SW 1271 (cell line): ENCODE measurements at regions not wholly inside any gene's neighbourhood (a gene's known extent, or its start where the extent isn't known, plus 50 kb on each side); places are given as distances from the start of the nearest gene placed in this dataset.
"Not testable (repeated sequence)": the region's sequence is repeated elsewhere in the genome, so short reads cannot be mapped to it uniquely, and the experiment has no call there.

Experiments
- DNase-seq, 2 experiments: peaks; one replicate each; lab custom pipeline; 2025; lab: John Stamatoyannopoulos, UW

DNA sequence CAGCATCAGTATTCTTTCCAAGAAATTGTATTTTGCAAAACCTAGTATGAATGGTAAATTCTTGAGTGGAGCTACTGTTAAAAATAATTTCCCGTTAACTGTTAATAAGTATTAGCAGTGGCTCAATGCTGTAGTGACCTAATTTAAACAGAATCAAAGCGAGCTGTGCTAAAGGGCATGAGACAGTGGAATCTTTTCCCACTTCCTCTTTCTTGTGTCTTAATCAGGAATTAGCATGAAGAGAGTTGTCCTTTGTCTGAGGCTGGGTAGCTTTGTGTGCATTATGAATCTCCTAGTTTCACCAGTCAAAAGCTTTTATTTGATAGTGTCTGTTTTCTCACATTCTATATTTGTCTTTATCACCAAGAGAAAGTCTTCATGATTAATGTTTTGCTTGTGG lies 298.8 kb upstream of the GCFC2 start:
- DNase-seq = no peak

DNA sequence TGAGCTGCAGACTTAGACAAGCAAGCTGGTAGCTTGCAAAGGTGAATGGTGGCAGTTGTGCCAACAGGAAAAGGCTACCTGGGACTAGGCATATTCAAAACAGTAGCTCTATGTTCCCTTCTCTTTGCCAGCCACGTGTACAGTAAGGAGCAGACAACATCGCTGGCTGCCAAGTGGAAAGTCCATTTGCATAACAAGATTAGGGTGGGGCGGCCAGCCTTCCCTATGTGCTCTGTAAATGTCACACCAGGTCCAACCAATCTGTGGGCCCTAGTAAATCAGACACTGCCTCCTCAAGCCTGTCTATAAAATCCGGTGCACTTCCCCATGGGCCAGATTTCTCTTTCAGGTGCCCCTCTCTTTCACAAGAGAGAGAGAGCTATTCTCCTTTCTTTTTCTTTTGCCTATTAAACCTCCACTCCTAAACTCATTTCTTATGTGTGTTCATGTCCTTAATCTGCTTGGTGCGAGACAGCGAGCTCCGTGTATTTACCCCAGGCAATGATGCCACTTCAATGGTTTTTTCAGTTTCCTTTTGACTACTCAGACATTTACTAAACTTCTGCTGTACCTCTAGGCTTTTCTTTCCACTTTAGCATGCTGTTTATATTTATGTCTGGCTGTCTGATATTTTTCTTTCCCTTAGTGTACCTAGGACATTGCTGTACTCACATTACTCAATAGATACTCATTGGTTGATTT lies 297.4 kb upstream of the GCFC2 start:
- DNase-seq = no peak

DNA sequence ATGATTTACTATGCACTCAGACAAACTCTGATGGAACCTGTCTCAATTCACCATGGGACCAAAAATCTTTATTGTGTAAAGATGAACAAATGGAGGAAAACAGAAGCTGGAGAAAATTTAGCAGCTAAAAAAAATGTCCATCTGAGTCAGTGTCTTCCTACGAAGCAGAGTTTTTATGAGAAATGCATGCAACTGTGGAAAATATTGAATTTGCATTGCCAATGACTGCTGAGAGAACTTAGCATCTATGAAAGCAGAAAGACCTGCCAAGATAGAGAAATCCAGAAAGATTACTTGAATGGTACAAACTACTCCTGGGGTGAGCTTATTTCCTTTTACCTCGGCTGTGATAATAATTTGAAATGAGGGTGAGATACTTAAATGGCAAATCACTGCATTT lies 289.7 kb upstream of the GCFC2 start:
- DNase-seq = no peak

DNA sequence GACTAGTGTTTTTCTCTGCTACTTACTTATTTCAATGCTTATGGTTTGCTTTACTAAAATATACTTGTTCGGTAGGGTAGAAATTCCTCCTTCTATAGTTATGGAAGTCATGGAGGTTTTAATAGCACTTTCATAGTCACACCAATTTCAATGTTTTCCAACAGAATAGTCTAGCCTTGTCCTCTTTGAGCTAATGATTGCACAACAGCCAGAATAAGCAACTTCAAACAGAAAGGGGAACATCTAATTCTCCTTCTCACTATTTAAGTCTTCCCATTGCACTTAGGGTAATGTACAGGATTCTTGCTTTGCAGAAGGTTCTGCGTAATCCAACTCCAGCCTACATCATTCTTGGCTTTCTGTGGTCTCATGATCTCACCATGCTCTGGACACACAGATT lies 287.7 kb upstream of the GCFC2 start:
- no peak for DNase-seq

GRCh38 chr2:75994759-75995158 lies 284.0 kb upstream of the GCFC2 start:
- no peak for DNase-seq

DNA sequence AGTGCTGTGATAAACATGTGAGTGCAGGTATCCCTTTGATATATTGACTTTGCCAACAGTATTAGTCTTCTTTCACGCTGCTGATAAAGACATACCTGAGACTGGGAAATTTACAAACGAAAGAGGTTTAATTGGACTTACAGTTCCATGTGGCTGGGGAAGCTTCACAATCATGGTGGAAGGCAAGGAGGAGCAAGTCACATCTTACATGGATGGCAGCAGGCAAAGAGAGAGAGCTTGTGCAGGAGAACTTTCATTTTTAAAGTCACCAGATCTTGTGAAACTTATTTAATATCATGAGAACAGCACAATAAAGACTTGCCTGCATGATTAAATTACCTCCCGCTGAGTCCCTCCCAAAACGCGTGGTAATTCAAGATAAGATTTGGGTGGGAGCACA lies 277.9 kb upstream of the GCFC2 start:
- not testable (repeated sequence) for DNase-seq

- DNase-seq = no peak
Measured at GRCh38 chr2:75986617-75987016, 275.9 kb upstream of the GCFC2 start.

GRCh38 chr2:75982719-75983118 lies 272.0 kb upstream of the GCFC2 start:
- DNase-seq = no peak

- DNase-seq = no peak
Measured at GRCh38 chr2:75964646-75965045, 253.9 kb upstream of the GCFC2 start.

DNA sequence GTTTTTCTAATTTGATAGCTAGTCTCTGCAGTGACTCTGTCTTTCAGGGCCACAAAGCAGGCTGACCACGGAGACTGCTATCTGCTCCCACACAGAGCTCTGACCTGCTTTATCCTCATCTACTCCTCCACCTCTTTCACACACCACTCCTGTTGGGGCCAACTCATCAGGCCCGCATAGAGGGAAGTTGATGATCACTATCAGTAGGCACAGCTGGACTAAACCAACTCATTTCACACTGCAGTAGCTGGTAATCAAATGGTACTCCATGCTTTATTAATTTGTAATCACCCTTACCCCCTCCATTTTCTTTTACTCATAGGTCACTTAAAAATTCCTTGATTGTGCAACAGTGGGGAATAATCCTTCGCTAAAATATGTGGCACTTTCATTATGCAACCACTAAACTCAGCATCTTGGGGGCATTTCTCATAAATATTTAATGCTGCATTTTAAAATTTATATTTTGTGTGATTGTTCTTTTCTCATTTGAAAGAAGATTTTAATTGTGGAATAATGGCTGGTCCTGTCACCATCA lies 249.8 kb upstream of the GCFC2 start:
- no peak for DNase-seq

GRCh38 chr2:75959724-75960471 lies 249.2 kb upstream of the GCFC2 start:
- no peak for DNase-seq

GRCh38 chr2:75954761-75955160 lies 244.0 kb upstream of the GCFC2 start:
- no peak for DNase-seq

DNA sequence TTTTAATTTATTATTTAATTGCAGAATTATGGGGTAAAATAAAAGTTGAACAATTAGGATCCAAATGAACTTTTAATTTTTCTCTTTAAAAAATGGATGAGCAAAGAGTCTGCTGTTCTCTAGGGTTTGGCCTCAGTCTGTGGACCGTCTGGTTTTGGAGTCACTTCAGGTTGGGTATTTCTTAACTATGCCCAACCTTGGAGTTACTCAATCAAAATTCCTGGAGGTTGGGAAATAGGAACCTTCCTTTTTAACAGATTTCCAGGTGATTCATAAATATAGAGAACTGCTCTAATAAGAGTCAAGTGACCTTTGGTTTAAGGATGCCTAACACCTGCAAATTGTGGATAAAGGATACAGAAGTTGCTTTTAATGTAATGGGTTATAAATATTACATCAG lies 241.5 kb upstream of the GCFC2 start:
- DNase-seq = no peak

DNA sequence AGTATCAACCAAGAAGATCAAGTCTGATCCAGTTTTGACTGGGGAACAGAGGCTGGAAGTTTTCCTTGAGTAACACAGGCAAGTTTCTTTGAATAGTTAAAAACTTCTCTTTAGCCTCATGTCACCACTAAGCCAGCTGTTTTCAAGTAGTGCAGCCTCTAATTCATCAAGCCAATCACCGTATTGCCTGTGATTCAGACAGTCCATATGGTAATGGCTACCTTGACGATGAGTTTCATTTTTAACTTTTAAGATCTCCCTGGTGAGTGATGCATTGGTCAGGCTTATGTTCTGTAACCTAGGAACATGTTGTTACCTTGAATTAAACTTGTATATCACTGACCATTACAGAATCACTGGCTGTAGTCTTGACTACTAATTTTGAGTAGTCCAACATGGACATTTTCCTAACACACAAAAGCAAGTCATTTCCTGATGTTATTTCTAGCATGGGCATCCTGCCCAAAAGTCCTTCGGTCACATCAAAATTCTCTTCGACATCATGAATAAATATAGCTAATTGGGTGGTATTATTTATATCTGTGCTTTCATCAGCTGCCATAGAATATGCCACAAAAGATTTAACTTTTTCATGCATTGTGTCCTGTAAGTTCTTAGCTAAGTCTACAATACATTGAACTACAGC lies 238.8 kb upstream of the GCFC2 start:
- DNase-seq = no peak

DNA sequence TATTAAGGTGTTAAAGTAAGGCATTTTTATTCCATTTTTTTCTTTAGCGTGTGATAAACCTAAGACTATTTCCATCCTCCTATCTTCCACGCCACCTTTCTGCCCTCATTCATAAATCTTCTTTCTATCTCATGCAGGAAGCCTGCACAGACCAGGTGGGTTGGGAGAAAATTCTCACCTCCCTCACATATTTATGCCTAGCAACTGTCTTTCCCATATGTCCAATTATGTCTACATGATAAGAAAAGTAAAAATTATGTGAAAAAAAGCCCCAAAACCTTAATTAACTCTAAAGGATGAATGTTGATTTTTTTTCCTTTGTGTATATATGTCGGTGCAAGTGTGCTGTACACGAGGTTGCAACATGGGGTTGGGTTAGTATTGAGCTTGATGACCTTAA lies 225.6 kb upstream of the GCFC2 start:
- DNase-seq = no peak

DNA sequence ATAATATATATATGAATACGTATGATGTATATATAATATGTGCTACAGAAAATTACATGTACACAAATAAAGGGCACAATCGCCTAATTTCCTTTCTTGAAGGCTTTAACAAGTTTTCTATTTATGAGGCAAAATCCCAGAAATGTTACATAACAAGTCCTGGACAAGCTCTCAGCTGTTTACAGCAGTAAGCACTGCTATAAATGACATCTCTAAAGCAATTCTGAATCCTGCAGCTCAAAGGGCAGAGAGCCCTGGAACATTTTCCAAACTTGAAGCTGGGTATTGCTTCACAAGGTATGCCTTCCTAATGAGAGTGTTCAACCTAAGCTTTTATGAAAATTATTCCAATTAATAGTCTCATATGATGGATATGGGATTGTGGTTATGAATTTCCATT lies 222.3 kb upstream of the GCFC2 start:
- no peak for DNase-seq

DNA sequence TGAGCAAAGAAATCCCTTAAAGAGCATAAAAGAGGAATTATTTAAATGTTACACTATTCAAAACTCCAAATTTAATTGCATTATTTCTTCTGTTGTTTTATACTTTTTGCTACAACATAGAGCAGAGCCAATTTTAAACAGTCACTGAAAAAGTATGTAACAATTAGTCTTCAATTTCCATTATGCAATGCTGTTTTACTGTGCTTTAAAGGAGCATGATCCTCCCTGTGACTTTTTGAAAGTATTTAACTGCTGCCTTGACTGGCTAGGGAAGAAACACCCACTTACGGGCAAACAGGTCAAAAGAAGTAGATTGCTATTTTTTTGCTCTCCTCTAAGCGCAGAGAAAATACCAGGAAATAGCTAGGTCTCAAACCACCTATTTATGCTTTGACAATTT lies 217.4 kb upstream of the GCFC2 start:
- no peak for DNase-seq

DNA sequence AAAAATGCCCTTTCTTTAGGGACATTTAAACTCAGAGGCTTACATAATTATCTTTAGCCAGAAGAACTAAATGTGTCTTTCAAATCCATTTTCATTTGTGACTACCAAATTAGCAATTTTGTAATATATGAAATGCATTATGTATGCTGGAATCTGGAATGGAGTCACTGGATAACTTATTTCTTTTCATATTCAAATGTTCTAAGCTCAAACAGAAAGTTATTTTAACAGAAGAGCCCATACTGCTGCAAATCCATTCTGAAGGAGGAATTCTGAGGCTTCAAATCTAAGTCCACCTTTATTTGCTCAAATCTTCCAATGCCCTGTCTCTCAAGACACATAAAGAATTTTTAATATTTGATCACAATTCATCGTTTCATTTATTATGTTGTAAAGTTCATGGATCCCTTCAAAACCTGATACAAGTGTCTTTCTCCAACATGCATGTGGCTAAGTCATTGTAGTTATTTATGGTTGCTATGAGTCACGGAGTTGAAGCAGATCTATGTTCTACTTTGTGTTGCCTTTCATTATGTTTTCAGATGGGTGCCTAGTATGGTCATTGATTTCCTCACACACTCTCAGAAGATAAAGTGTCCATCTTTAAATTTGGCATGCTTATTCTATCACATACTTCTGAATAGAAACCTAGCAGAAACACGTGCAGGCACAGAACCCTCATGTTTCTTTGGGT lies 214.8 kb upstream of the GCFC2 start:
- DNase-seq = no peak

DNA sequence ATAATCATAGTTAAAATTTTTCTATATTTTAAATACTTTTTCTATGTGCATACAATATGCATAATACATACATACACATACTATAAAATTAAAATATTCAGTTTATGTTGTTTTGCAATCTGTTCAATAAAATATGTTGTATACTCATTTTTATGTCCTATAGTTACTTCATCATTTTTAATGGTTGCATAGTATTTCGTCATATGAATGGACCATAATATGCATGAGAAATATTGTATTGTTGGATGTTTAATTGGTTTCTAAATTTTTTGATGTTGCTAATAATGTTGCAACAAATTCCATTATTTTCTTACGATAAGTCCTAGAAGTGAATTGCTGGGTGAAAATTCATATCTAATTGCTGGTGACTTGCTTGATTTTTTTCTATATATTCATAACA lies 211.5 kb upstream of the GCFC2 start:
- DNase-seq = no peak

DNA sequence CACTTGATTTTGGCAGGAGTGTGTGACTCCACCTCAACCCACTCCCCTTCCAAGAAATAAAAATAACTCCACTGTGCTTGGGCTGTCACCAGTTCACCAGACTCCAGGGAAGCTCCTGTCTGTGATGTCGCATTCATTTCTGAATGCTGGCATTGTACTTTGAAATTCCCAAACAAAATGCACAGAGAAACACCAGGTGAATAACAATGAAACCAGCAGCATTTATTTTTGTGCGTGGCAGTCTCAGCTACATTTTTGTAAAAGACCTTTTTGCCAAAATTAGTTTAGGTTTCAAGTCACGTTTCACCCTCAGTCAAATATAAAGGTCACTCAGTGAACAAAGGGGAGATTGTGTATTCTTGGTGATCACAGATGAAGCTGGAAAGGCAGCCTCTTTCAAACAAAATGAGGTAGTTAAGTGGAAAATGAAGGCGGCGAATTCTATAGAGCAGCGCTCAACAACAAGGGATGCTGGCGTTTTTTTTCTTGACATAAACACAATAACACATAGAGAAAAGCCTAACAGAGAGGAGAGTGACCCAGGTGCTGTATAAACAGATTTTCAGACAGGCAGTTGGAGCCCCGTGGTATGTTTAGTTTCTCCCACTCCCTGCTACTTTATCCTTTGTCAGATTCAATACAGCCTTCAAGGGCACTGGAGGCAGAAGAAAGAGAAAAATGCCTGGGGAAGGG lies 210.3 kb upstream of the GCFC2 start:
- DNase-seq = no peak

DNA sequence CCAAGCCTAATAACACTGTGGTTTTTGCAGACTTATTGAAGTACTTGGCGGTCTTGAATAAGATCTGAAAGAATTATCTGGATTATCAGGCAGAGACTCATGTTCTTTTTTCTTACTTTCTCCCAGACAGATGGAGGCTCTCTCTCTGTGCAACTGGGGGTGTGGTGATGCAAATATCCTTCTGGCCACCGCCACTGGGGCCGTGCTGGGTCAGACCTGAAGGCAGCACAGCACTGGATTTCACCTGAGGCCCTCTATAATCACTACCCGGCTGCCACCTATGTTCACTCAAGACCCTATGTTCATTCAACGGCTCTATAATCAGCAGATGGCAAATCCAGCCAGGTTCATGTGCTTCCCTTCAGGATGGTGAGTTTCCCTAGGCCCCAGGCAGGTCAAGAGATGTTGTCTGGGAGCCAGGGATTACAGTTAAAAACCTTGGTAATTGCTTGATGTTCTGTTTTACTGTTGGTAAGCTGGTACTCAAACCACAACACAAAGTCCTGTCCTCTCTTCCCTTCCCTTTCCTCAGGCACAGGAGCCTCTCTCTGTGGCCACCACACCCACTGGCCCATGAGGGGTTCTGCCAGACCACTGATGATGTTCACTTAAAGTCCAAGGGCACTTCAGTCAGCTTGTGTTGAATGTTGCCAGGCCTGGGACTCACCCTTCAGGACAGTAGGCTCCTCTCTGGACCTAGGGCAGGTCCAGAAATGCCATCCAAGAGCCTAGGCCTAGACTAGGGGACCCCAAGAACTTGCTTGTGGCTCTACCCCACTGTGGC lies 205.3 kb upstream of the GCFC2 start:
- DNase-seq = no peak
